HG03432 (cell line): ENCODE measurements at regions not wholly inside any gene's neighbourhood (a gene's known extent, or its start where the extent isn't known, plus 50 kb on each side); places are given as distances from the start of the nearest gene placed in this dataset.
A peak's percentile ranks its signal among the peaks of the same experiment; 100 is the strongest.
"Not testable (repeated sequence)": the region's sequence is repeated elsewhere in the genome, so short reads cannot be mapped to it uniquely, and the experiment has no call there.

Experiments used
- ATAC-seq: cut with Tn5 transposase; IDR thresholded peaks from one replicate; pipeline ENCODE4 v1.9.1; 2021; ENCODE audit warnings: mild to moderate bottlenecking, moderate library complexity; ENCODE audit not compliant: unreplicated experiment

DNA sequence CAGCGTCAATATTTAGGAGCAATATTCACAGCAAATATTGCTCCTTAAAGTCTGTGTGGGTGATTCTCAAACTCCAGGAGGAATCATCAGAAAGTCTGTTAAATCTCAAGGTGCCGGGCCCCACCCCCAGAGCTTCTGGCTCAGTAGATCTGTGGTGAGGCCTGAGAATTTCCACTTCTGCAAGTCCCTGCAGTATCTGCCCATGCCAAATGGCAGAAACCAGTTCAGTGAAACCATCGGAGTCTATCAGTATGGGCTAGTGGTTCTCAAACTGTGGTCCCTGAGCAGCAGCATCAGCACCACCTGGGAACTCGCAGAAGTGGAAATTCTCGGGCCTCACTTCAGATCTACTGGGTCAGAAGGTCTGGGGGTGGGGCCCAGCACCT is 202.9 kb downstream of the SLC4A3 start:
- ATAC-seq = no peak

GRCh38 chr2:219831957-219832356 is 204.5 kb downstream of the SLC4A3 start:
- no peak for ATAC-seq

DNA sequence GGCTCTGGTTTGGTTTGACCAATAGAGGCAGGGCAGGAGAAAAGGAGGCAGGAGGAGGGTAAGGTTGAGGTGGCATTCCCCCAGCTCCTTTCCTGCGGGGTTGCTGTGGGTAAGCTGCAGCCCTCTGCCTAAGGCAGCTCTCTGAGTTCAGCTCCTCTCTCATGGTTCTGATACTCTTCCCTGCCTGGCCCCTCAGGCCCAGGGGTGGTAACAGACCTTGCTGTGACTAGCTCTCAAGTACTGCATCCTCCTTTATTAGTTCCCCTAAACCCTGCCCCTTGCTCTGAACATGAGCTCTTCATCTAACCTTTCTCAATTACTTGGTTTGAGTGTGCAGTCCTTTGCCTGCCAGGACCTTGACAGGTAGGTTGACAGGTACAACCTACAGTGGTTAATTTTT is 205.5 kb downstream of the SLC4A3 start:
- no peak for ATAC-seq

DNA sequence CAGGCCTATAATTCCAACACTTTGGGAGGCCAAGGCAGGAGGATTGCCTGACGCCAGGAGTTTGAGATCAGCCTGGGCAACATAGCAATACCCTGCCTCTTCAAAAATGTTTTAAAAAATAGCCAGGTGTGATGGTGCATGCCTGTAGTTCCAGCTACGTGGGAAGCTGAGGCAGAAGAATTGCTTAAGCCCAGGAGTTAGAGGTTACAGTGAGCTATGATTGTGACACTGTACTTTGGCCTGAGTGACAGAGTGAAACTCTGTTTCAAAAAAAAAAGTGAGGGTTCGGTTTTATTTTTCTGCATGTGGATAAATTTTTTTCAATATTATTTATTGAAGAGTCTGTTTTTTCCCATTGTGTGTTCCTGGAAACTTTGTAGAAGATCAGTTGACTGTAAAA is 208.1 kb downstream of the SLC4A3 start:
- ATAC-seq = no peak

GRCh38 chr2:219836647-219837177 is 209.3 kb downstream of the SLC4A3 start:
- no peak for ATAC-seq

DNA sequence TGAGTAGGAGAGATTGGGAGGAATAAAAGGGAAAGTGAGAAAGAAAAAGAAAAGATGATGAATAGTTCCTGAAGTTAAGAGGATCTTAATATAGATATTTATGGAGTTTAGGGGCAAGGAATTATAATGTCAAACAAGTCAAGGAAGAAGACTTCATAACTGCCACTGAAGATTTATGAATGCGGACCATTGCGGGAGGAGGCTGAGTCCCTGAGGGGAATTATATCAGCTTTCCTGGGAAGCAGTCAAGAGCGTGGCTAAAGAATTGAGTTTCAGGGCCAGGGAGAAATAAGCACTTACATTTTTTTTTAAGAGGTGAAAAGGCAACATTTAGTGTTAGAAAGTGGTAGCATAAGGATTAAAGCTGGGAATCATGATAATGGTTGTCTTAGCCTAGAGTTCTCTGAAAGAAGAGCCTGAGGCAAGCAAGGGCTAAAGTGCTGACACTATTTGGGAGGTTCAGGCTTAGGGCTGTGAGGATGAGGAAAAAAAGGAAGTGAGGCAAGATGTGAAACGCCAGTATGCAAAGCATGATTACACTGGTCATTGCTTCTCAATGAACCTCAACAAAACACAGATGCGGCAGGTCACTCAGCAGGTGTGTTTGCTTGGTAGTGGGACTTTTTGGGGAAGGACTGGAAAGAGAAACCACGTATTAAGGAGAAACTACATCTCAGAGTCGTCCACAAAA is 217.1 kb downstream of the SLC4A3 start:
- peak; percentile 79 for ATAC-seq

- ATAC-seq = no peak
These were observed 221.5 kb downstream of the SLC4A3 start for GRCh38 chr2:219848882-219849281.

- ATAC-seq = no peak
These were observed 223.7 kb downstream of the SLC4A3 start for GRCh38 chr2:219851169-219851568.

DNA sequence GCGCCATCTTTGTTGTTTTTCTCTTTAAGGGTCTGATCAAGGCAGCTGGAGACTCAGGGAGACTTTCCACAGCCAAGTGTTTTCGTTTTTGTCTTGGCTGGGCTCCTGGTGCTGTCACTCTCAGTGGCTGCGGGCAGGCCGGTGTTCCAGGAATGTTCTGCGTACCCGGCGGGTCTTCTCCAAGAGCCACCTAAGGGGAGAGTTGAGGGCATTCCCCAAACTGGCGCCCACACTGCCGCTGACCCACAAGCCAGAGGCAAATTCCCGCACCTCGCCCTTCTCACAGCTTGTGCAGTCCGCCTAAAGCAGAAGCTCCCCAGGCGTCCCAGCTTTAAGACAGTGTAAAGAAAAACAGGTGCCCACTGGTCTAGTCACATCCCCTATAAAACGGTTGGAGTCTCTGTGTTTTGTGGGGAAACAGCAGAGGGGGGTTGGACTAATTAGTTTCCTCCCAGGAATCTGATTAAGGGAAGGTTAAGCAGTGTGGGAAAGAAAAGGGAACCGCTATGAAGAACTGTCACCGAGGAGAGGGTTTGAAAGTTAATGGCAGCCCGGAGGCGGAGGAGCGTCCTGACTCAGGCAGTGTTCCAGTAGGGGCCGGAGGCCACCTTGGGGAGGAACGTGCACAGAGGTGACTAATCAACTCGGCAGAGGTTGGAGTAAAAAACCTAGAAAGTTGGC is 224.5 kb downstream of the SLC4A3 start:
- ATAC-seq = no peak

DNA sequence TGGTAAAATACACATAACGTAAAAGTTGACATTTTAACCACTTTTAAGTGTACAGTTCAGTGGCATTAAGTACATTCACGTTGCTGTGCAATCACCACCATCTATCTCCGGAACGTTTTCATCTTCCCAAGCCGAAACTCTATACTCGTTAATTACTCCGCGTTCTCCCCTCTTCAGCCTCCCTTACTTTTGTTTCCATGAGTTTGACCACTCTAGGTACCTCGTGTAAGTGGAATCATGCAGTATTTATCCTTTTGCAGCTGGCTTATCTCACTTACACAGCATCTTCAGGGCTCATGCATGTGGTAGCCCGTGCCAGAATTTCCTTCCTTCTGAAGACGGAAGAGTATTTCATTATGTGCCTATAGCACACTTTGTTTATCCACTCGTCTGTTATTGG is 225.2 kb downstream of the SLC4A3 start:
- ATAC-seq = no peak

GRCh38 chr2:219856602-219857001 is 229.2 kb downstream of the SLC4A3 start:
- ATAC-seq = no peak

- no peak for ATAC-seq
These were observed 230.3 kb downstream of the SLC4A3 start for GRCh38 chr2:219857751-219858150.

DNA sequence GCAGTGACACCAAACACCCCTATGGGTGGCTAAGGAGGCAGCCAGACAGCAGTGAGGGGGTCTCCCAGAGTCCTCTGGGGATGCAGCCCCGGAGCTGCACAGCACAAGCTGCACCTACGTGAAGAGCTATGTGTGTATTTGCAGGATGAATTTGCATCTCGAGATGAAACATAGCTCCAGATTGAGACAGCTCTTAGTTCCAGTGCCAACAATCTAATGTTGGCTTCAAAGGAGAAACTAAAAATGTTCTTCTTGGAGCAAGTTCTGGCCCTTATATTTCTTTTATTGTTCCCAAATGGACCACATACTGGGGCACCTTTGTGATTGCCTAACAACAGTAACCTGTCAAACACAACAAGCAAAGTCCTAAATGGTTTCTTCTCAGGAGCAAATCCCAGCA is 233.9 kb downstream of the SLC4A3 start:
- no peak for ATAC-seq

DNA sequence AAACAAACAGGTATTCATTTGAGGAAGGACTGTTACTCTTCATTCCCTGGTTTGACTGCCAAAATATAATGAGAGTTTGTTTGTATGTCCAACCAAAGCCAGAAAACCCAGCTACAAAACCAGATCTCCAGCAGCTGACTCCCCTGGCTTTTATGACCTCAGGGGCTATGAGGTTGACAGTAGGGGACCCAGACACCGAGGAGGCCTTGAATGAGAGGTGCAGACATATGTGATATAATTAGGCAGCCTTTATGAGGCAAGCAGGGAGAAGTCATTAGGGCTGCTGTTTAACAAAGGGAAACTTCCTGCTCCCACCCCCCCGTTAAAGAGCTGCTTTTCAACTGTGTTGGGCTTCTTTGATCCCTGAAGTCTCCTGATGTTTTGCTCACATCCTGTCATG is 236.7 kb downstream of the SLC4A3 start:
- no peak for ATAC-seq

- no peak for ATAC-seq
These were observed 241.2 kb downstream of the SLC4A3 start for GRCh38 chr2:219868635-219869034.

GRCh38 chr2:219870041-219870440 is 242.6 kb downstream of the SLC4A3 start:
- ATAC-seq = no peak

GRCh38 chr2:219871351-219871750 is 243.9 kb downstream of the SLC4A3 start:
- ATAC-seq = no peak

DNA sequence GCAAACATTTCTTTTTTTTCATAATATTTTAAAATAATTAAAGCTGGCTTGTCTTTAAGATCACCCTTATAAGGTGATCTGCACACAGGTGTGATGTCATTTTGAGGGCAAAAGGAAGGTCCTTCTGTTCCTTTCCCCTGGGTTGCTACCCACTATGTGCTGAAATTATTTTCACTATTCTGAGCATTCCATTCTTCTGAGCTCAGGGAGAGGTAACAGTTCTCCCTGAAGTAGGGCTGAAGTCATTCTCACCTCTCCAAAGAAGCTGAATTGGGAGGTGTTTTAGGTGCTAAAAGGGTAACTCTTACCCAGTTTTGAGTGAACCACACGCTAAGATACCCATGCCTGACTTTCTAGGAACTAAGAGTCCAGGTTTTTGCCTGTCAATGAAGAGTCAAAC is 247.6 kb downstream of the SLC4A3 start:
- no peak for ATAC-seq

GRCh38 chr2:219875986-219876385 is 248.6 kb downstream of the SLC4A3 start:
- ATAC-seq = not testable (repeated sequence)

- ATAC-seq = no peak
These were observed 249.5 kb downstream of the SLC4A3 start for GRCh38 chr2:219876931-219877330.

- no peak for ATAC-seq
These were observed 250.3 kb downstream of the SLC4A3 start for GRCh38 chr2:219877728-219878127.

- ATAC-seq = no peak
These were observed 251.1 kb downstream of the SLC4A3 start for GRCh38 chr2:219878516-219878915.
